GM12875 (cell line): ENCODE measurements at regions not wholly inside any gene's neighbourhood (a gene's known extent, or its start where the extent isn't known, plus 50 kb on each side); places are given as distances from the start of the nearest gene placed in this dataset.

Experiments used
- H3K4me3 ChIP-seq: one replicate; pipeline ENCODE4 v1.5.1; 2011; ENCODE audit warnings: low read depth, low read length, control low read depth
- TF ChIP-seq, protein P1 (sequence below): IDR thresholded peaks from 2 replicates; pipeline ENCODE4 v1.5.1; 2011; ENCODE audit warnings: low read depth, mild to moderate bottlenecking, control low read depth, inconsistent platforms, low read length, moderate library complexity, borderline replicate concordance; ENCODE audit not compliant: insufficient read depth

- H3K4me3 ChIP-seq: no peak overlapping the region
- TF ChIP-seq, protein P1, sequence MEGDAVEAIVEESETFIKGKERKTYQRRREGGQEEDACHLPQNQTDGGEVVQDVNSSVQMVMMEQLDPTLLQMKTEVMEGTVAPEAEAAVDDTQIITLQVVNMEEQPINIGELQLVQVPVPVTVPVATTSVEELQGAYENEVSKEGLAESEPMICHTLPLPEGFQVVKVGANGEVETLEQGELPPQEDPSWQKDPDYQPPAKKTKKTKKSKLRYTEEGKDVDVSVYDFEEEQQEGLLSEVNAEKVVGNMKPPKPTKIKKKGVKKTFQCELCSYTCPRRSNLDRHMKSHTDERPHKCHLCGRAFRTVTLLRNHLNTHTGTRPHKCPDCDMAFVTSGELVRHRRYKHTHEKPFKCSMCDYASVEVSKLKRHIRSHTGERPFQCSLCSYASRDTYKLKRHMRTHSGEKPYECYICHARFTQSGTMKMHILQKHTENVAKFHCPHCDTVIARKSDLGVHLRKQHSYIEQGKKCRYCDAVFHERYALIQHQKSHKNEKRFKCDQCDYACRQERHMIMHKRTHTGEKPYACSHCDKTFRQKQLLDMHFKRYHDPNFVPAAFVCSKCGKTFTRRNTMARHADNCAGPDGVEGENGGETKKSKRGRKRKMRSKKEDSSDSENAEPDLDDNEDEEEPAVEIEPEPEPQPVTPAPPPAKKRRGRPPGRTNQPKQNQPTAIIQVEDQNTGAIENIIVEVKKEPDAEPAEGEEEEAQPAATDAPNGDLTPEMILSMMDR: no peak
These were observed 237.8 kb upstream of the ARSJ start for GRCh38 chr4:114217150-114217817.

DNA sequence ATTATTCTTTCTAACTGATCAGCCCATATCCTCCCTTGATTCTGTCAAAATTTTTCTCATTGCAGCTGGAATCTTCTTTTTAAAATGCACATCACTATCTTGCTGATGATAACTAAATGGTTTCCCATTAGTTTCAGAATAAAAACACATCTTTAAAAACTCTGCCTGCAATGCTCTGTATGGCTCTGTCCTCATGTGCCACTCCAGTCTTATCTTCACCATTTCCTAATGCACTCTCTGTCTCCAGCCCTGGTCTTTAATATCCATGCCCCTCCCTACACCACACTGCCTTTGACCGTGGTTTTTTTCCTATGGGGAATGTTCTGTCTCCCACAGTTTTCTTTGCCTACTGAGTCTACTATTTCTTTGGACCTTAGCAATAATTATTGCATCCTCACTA, 244.1 kb upstream of the ARSJ start:
- TF ChIP-seq, protein P1: no peak
- no peak overlapping the region for H3K4me3 ChIP-seq

DNA sequence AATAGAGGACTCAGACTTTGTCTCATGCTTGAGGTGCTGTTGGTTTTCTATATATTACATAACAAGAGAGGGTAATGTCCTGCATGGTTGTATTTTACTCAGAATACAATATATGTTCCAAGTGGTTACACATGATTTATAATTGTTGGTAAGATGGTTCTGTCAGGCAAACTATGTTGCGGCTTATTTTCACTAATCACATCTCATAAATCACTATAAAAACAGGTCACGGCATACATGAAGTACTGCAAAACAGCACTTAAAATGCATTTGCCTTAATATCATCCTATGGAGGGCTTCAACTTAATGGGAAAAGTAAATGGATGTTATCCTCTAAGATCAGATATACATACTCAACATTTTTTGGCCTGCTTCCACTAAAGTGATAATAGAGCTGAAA, 246.0 kb upstream of the ARSJ start:
- no peak overlapping the region for H3K4me3 ChIP-seq
- TF ChIP-seq, protein P1: no peak

GRCh38 chr4:114226179-114226578, 246.7 kb upstream of the ARSJ start:
- TF ChIP-seq, protein P1: no peak
- no peak overlapping the region for H3K4me3 ChIP-seq

- H3K4me3 ChIP-seq: no peak overlapping the region
- TF ChIP-seq, protein P1: no peak
These were observed 247.7 kb upstream of the ARSJ start for GRCh38 chr4:114226968-114227760.

DNA sequence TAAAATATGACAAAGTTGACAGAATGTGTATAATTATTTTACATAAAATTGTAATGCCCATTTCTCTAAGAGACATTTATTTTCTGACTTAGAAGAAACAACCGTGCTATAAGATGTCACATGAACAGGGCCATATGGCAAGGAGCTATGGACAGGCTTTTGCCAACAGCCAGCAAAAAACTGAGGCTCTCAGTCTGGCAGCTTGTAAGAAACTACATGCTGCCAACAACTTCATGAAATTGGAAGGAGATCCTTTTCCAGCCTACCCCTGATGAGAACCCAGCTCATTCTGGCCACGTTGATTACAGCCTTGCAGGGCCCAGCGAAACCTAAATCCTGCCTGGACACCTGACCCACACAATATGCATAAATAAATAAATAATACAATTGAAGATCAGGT, 250.3 kb upstream of the ARSJ start:
- TF ChIP-seq, protein P1: no peak
- H3K4me3 ChIP-seq: no peak overlapping the region
